Effector memory CD8-positive, alpha-beta T cell (primary cell): ENCODE measurements at regions not wholly inside any gene's neighbourhood (a gene's known extent, or its start where the extent isn't known, plus 50 kb on each side); places are given as distances from the start of the nearest gene placed in this dataset.

ENCODE experiments used
- ATAC-seq: fragments of 150-1000 bp; cut with Tn5 transposase; replicated peaks from 2 replicates; pipeline ENCODE4 v1.10.0; 2021; ENCODE audit warnings: mild to moderate bottlenecking, moderate library complexity
- DNase-seq, 3 experiments: peaks; one replicate each; pipeline ENCODE4 v3.0.0; 2021
- H3K27ac Mint-ChIP-seq, 2 donors: one replicate each; pipeline ENCODE4 v1.8.0; 2022; ENCODE audit warnings: mild to moderate bottlenecking in 2 of 2, mixed read lengths in 2 of 2, moderate library complexity in 2 of 2
- H3K27me3 Mint-ChIP-seq, 2 donors: one replicate each; pipeline ENCODE4 v1.8.0; 2022; ENCODE audit warnings: mixed read lengths in 2 of 2
- H3K36me3 Mint-ChIP-seq: one replicate; pipeline ENCODE4 v1.8.0; 2022; ENCODE audit warnings: mild to moderate bottlenecking, moderate library complexity, mixed read lengths; ENCODE audit not compliant: insufficient read depth
- H3K4me1 Mint-ChIP-seq, 2 donors: one replicate each; pipeline ENCODE4 v1.8.0; 2022; ENCODE audit warnings: low read depth in 2 of 2, mixed read lengths in 2 of 2
- H3K4me3 Mint-ChIP-seq, 2 donors: one replicate each; pipeline ENCODE4 v1.8.0; 2022; ENCODE audit warnings: mild to moderate bottlenecking in 2 of 2, mixed read lengths in 2 of 2, moderate library complexity in 2 of 2
- H3K9me3 Mint-ChIP-seq, 2 donors: one replicate each; pipeline ENCODE4 v1.8.0; 2022; ENCODE audit warnings: mixed read lengths in 2 of 2

DNA sequence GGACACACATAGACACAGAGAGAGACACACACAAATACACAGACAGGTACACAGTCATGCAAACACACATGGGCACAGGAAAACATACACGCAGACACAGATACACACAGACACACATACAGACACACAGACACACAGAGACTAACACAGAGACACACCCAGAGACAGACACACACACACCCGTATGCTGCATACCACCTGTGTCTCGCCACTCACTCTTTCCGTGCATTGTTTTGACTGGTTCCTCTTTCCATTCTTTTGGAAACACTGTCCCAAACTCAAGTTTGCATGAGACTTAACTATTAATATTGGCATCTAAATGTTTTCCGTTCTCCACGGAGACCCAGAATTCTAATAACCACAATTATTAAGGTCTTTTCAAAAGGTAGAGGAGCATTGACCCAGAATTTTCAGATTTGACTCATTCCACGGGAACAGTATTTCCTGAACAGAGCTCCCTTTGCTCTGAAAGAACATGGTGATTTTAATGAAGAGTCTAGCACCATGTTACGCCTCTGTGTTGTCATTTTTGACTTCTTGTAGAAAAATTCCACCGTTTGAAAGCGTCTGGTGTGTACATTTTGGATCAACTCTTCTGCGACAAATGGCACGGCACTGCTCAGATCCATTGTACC lies 141.2 kb upstream of the RNF32 start:
- Mint-ChIP-seq H3K4me1 (no peaks in the 10 kb centered on the region), H3K27ac (no peak overlapping the region)

DNA sequence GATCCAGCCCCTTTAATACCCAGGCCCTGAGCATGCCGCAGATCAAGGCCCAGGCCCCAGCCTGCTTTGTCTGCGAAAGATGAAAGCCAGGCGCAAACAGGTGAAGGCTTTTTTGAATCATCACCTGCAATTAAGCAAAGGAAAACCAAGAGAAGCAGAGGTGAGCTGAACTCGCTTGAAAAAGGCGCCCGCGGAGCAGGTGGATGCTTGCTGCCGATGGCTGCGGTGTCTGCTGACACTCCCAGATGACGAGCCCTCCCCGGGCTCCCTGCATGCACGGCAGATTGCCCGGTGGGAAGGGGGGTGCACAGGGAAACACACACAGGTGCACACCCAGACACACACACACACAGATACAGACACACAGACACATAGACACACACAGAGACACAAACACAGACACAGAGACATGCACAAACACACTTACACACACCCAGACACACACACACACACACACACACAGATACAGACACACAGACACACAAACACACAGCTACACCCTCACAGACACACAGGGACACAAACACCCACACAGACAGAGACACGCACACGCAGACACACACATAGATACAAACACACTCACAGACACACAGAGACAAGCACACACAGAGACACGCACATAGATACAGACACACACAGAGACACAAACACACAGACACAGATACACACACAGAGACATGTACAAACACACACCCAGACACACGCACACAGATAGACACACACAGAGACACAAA lies 142.6 kb upstream of the RNF32 start:
- Mint-ChIP-seq H3K9me3 (no peaks in the 10 kb centered on the region), H3K4me1 (no peaks in the 10 kb centered on the region), H3K36me3 (no peaks in the 10 kb centered on the region), H3K27ac (no peak overlapping the region), H3K4me3 (no peak overlapping the region), H3K27me3 (peaks cover 0 to 2% of the 10 kb centered on the region in 2 donors)
- no peak for DNase-seq
- no peak for ATAC-seq

More for the DNA sequence above, 141.2 kb upstream of the RNF32 start:
- no peak overlapping the region for H3K4me3 Mint-ChIP-seq
- no peaks in the 10 kb centered on the region for H3K9me3 Mint-ChIP-seq
- no peaks in the 10 kb centered on the region for H3K27me3 Mint-ChIP-seq
- DNase-seq (no peak), ATAC-seq (no peak)
- no peaks in the 10 kb centered on the region for H3K36me3 Mint-ChIP-seq

DNA sequence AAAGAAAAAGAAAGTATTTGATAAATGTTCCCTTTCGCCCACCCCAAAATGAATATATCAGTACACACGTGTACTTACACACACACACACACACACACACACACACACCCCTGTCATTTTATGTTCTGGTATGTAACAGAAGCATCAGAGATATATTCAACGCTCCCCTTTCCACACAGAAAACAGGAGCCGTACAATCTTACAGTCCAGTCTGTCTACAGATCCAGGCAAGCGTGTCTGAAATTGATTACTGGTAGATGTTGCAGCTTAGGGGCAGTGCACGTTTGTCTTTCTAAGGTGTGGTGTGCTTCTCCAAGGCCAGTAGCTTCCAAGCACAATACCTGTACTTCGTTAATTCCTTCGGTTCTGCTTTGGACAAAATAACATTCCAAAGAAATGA lies 143.7 kb upstream of the RNF32 start:
- ATAC-seq: no peak
- H3K9me3 Mint-ChIP-seq: no peaks in the 10 kb centered on the region
- H3K27ac Mint-ChIP-seq: no peak overlapping the region
- DNase-seq: no peak
- H3K36me3 Mint-ChIP-seq: no peaks in the 10 kb centered on the region
- no peak overlapping the region for H3K4me3 Mint-ChIP-seq
- H3K27me3 Mint-ChIP-seq: peaks cover 4 to 11% of the 10 kb centered on the region in 2 donors
- no peaks in the 10 kb centered on the region for H3K4me1 Mint-ChIP-seq

DNA sequence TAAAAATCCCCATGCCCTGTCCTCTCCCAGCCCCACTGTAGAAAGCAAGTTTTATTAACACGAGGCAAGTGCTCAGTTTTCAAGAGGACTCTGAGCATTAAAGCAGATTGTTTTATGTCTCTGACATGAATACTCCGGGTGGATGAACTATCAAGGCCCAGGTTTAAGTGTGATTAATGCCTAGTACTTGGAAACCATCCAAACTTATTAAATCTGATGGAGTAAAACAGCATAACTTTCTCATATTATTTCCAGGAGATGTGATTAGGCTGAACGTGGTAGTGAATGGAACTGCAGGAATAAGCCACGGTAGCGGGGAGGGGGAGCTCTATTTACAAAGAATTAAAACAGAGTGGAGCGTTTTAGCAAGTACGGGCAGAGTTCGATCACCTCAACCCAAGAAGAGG lies 144.2 kb upstream of the RNF32 start:
- Mint-ChIP-seq H3K9me3 (no peaks in the 10 kb centered on the region), H3K27me3 (peaks cover 8 to 11% of the 10 kb centered on the region in 2 donors), H3K36me3 (no peaks in the 10 kb centered on the region), H3K27ac (no peak overlapping the region), H3K4me1 (no peaks in the 10 kb centered on the region), H3K4me3 (no peak overlapping the region)
- ATAC-seq (no peak), DNase-seq (no peak)

DNA sequence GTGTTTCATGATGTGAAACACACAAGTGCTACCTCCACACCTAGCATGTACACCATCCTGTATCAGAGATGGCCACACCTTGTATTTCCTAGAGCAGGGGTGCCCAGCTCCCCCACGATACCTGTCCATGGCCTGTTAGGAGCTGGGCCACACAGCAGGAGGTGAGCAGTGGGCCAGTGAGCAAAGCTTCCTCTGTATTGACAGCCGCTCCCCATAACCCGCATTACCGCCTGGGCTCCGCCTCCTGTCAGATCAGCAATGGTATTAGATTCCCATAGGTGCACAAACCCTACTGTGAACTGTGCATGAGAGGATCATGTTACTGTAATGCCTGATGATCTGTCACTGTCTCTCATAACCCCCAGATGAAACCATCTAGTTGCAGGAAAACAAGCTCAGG lies 145.6 kb upstream of the RNF32 start:
- peaks cover 8 to 11% of the 10 kb centered on the region in 2 donors for H3K27me3 Mint-ChIP-seq
- H3K4me1 Mint-ChIP-seq: no peaks in the 10 kb centered on the region
- H3K9me3 Mint-ChIP-seq: no peaks in the 10 kb centered on the region
- no peak for ATAC-seq
- no peak overlapping the region for H3K4me3 Mint-ChIP-seq
- no peak overlapping the region for H3K27ac Mint-ChIP-seq
- DNase-seq: no peak
- H3K36me3 Mint-ChIP-seq: no peaks in the 10 kb centered on the region

DNA sequence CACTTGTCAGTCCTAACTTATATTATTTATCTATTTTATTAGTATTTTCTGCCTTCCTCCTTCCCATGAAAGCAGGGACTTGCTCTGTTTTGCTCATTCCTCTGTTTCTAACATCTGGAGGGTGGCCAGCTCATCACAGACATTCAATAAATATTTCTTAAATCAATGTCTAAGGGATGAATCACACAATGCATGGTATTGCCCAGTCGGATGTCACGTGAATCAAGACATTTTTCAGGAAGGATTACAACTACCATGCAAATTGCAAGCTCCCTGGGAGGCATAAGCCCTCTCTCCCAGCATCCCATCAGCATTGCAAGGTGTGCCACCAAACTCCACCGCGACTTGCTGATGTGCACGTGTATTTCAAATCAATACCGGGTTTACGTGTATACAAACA lies 146.6 kb upstream of the RNF32 start:
- Mint-ChIP-seq H3K27me3 (peaks cover 8 to 11% of the 10 kb centered on the region in 2 donors), H3K36me3 (no peaks in the 10 kb centered on the region), H3K27ac (no peak overlapping the region), H3K4me1 (no peaks in the 10 kb centered on the region), H3K4me3 (no peak overlapping the region), H3K9me3 (no peaks in the 10 kb centered on the region)
- DNase-seq (no peak), ATAC-seq (no peak)

DNA sequence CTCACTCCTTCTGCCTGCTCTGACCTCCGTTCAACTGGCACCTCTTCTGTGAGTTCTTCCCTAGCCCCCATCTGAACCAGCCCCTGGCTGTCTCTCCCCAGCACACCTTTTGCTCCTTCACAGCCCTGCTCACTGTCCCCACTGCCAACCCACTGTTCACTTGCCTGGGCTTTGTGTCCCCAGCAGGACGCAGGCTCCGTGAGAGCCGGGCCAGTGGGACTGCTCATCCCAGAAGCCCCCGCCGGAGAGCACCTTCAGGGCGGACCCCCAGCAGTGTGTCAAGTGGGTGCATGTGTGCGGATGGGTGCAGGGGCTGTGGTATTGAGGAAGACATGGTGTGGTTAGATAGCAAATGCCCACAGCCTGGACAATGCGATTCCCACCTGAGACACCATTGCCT lies 148.4 kb upstream of the RNF32 start:
- no peaks in the 10 kb centered on the region for H3K36me3 Mint-ChIP-seq
- DNase-seq (no peak), ATAC-seq (no peak)
- no peaks in the 10 kb centered on the region for H3K9me3 Mint-ChIP-seq
- H3K4me3 Mint-ChIP-seq: no peak overlapping the region
- H3K27me3 Mint-ChIP-seq: peaks cover 8 to 17% of the 10 kb centered on the region in 2 donors
- no peaks in the 10 kb centered on the region for H3K4me1 Mint-ChIP-seq
- H3K27ac Mint-ChIP-seq: no peak overlapping the region

DNA sequence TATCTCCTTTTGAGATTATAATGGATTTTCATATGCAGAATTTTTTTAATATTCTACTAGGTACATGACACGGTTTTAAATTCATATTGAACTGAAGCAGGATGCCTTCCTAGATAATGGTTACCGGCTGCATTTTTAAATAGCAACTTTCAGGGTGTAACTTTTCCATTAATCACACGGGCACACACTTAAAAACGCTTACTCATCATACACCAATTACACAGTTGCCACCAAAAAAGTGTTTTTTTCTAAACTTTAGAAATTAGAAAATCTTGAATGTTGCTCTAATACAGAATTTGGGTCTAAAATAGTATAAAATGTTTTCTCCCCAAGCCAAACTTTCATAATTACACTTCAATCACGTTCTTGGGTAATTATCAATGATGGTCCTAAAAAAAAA lies 149.1 kb upstream of the RNF32 start:
- ATAC-seq (no peak), DNase-seq (no peak)
- Mint-ChIP-seq H3K27ac (no peak overlapping the region), H3K4me1 (no peaks in the 10 kb centered on the region), H3K36me3 (no peaks in the 10 kb centered on the region), H3K27me3 (peaks cover 8 to 17% of the 10 kb centered on the region in 2 donors), H3K9me3 (no peaks in the 10 kb centered on the region), H3K4me3 (no peak overlapping the region)

DNA sequence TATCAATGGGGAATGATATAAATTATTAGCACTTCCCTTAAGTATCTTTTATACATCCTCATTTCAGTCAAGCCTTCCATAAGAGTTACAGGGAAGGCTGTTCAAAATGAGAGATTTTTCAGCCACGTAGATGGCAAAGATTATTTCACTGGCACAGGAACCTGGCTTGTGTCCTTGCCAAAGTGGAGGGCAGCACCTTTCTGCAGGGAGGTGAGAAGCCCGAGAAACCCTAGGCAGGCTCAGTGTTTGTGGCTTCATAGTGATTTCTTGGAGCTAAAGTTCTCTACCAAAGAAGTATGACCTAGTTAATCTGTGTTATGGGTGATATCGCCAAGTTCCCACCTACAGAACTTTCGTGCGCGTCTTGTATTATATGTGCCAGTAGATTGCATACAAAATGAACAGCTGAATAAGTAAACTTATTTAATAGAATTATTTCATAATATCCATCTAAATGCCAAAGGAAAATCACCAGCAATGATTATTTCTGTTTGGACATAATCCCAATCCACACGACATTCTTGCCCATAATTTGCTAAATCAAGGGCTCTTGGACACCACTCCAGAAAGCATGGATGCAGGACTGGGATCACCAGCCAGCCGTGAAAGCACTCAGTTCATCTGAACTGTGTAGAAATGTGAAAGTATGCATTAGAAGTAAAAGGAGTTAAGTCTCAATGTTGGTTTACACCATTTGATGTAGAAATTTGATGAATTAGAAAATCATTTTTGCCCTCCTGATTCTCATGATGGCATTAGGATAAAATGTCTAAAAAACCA lies 150.4 kb upstream of the RNF32 start:
- Mint-ChIP-seq H3K27me3 (peaks cover 8 to 17% of the 10 kb centered on the region in 2 donors), H3K4me1 (no peaks in the 10 kb centered on the region), H3K9me3 (no peaks in the 10 kb centered on the region), H3K4me3 (no peak overlapping the region), H3K27ac (no peak overlapping the region), H3K36me3 (no peaks in the 10 kb centered on the region)
- DNase-seq (no peak), ATAC-seq (no peak)

DNA sequence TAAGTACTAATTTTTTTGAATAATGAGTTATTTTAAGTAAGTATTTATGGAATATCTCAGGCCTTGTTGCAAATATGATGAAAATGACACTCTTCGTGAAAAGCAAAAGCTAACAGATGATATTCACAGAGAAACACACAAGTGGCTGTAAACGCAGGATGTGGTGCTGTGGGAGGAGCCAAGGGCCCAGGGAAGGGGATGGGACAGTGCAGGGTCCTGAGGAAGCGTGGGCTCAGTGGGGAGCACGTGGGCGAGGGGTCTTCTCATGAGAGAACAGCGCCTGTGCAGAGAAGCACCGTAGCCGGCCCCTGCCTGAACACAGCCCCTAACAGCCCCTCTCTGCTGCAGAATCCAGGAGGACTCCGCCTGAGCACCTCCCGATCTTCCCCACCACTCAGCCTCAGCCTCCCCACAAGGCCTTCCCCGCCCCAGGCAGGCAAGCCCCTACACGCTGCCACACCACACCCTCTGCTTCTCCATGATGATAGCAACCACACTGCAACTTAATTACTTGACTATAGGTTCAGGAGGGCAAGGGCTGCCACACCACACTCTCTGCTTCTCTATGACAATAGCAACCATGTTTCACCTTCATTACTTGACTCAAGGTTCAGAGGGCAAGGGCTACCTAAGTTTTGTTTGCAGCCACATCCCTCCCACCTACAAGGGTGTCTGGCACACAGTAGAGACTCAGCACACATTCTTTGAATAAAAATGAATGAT lies 152.6 kb upstream of the RNF32 start:
- Mint-ChIP-seq H3K9me3 (no peaks in the 10 kb centered on the region), H3K27me3 (peaks cover 8 to 23% of the 10 kb centered on the region in 2 donors), H3K27ac (no peak overlapping the region), H3K4me3 (no peak overlapping the region), H3K36me3 (no peaks in the 10 kb centered on the region), H3K4me1 (no peaks in the 10 kb centered on the region)
- ATAC-seq (no peak), DNase-seq (no peak)

DNA sequence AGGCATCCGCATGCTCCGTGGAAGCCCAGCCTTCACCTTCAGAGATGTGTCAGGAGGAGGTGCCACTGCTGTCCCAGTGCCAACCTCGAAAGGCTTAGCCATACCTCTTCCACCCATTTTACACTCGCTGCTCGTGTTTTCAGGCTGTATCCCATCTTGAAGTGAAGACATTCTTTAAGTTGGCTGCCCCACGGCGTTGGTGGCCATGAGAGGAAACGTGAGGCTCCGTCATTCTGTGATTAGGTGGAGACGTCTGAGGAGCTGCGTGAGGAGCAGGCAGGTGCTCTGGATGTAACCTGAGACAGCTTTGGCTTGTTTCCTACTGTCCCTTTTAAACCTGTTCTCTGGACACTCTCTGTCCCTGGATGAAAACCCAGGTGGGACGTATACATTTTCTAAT lies 159.9 kb upstream of the RNF32 start:
- H3K27me3 Mint-ChIP-seq: peaks cover 12 to 42% of the 10 kb centered on the region in 2 donors
- no peak for DNase-seq
- no peak for ATAC-seq
- no peaks in the 10 kb centered on the region for H3K9me3 Mint-ChIP-seq
- no peak overlapping the region for H3K27ac Mint-ChIP-seq
- H3K36me3 Mint-ChIP-seq: no peaks in the 10 kb centered on the region
- no peaks in the 10 kb centered on the region for H3K4me1 Mint-ChIP-seq
- no peak overlapping the region for H3K4me3 Mint-ChIP-seq

DNA sequence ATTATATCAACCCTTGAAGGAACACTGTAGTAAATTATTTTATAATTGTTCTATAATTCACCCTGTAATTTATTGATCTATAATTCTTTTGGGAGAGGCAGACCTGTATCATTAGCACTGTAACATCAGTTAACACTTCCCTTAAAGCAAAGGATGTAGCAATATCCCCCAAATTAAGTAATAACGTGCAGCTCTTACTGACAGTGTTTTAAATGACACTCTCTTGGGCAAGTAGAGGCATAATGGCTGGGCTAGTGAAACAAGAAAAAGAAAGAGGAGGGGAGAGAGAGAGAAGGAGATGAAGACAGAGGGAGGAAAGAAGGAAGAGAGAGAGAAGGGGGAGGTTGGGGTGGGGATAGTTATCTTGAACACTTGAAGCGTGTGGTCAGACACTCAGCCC lies 161.0 kb upstream of the RNF32 start:
- H3K27ac Mint-ChIP-seq: no peak overlapping the region

DNA sequence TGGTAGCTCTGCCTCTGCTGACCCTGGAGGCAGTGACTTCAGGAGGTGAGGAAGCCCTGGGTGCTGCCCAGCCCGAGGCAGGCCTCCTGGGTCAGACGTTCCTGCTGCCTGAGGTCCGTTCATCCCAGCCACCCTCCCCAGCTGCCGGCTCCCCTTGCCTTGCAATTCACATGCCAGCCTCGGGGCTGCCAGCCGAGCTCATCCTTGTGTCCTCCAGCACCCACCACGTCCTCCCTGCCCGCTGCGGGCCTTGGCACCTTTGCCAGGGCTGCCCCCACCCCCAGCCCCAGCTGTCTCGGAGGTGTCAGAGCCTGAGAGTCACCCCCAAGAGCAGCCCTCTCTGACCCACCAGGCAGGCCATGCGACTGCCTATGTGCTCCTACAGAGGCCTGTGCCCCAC lies 162.1 kb upstream of the RNF32 start:
- Mint-ChIP-seq H3K9me3 (no peaks in the 10 kb centered on the region), H3K36me3 (no peaks in the 10 kb centered on the region), H3K4me1 (no peaks in the 10 kb centered on the region), H3K4me3 (no peak overlapping the region), H3K27me3 (peaks cover 26 to 56% of the 10 kb centered on the region in 2 donors), H3K27ac (no peak overlapping the region)
- no peak for DNase-seq
- no peak for ATAC-seq

More for the DNA sequence above, 161.0 kb upstream of the RNF32 start:
- H3K27me3 Mint-ChIP-seq: peaks cover 22 to 53% of the 10 kb centered on the region in 2 donors
- DNase-seq (no peak), ATAC-seq (no peak)
- no peaks in the 10 kb centered on the region for H3K36me3 Mint-ChIP-seq
- no peaks in the 10 kb centered on the region for H3K4me1 Mint-ChIP-seq
- no peaks in the 10 kb centered on the region for H3K9me3 Mint-ChIP-seq
- no peak overlapping the region for H3K4me3 Mint-ChIP-seq
